ENCODE measurements at regions not wholly inside any gene's neighbourhood (a gene's known extent, or its start where the extent isn't known, plus 50 kb on each side); places are given as distances from the start of the nearest gene placed in this dataset.

DNA sequence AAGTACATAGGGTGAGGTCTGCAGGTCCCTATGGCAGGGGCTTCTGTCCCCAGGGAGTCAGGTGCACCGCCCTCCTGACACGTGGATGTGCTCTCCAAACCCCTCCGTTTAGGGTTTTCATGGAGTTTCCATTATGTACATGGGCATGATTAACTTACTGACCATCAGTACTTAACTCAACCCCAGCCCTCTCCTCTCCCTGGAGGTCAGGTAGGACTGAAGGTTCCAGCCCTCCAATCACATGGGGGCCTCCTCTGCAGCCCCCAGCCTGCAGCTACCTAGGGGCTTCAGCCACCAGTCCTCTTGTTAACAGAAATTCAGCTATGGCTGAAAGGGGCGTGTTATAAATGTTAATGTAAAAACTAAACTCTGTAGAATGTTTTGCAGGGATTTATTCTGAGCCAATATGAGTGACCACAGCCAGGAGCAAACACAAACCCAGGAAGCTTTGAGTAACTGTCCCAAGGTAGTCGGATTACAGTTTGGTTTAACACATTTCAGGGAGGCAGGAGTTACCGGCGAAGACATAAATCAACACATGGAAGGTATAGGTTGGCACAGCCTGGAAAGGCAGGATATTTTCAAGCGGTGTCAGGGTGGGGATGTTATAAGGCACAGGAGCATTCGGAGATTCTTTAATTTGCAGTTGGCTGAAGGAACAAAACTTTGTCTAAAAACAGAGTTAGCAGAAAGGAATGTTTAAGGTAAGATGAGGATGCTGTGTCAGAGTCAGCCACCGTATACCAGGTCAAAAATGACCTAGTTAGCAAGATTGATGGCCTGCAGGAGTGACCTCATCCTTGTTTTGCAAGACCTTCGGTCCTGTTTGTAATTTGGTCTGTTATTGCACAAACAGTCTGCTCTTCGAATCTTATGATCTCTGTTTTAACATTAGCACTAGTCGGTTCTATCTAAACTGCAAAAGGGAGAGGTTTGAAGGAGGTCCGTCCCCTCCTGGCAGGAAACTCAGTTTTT, 75.2 kb downstream of the TNFAIP2 start:
- Mint-ChIP-seq H3K4me3 (no peak overlapping the region), H3K9me3 (peaks cover 0 to 4% (median 0%) of the 10 kb centered on the region in 3 donors), H3K4me1 (peaks cover 0 to 4% (median 2%) of the 10 kb centered on the region in 3 donors), H3K36me3 (peaks cover 4% of the 10 kb centered on the region), H3K27ac (no peak overlapping the region), H3K27me3 (peaks cover 12% of the 10 kb centered on the region)

DNA sequence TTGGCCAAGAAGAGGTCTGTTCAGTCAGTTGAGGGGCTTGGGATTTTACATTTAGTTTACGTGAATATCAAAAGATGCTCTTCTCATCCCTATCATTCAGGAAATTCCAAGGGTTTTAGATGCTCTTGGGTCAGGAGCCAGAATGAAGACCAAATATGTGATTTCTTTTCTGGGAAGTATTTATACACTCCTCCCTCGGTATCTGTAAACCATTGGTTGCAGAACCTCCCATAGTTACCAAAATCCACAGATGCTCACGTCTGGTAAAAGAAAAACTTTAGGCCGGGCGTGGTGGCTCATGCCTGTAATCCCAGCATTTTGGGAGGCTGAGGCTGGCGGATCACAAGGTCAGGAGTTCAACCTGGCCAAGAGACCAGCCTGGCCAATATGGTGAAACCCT, 75.9 kb downstream of the TNFAIP2 start:
- H3K4me1 Mint-ChIP-seq: peaks cover 0 to 4% (median 2%) of the 10 kb centered on the region in 3 donors
- no peak overlapping the region for H3K27ac Mint-ChIP-seq
- peaks cover 16% of the 10 kb centered on the region for H3K27me3 Mint-ChIP-seq
- peaks cover 0 to 9% (median 5%) of the 10 kb centered on the region in 3 donors for H3K9me3 Mint-ChIP-seq
- H3K36me3 Mint-ChIP-seq: peaks cover 4% of the 10 kb centered on the region
- no peak overlapping the region for H3K4me3 Mint-ChIP-seq

DNA sequence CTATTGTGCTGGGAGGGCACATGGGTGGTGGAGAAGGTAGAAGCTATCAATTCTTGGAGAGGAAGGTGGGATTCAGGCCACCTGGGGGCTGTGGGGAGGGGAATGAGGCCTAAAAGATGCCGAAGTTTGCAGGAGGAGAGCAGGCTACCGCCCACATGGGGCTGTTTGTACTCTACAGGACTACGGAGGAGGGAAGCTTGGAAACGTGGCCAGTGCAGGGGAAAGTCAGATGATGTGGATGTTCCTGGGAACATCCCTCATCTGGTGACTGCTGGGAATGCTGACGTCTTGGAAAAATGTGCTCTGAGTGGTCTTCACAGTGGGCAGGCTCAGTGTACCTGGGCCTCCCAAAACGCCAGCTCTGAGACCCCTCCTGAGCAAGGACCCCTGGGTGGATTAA, 78.5 kb downstream of the TNFAIP2 start:
- Mint-ChIP-seq H3K4me1 (peaks cover 0 to 4% (median 2%) of the 10 kb centered on the region in 3 donors), H3K36me3 (peaks cover 4% of the 10 kb centered on the region), H3K4me3 (no peak overlapping the region), H3K27me3 (peaks cover 9% of the 10 kb centered on the region), H3K9me3 (peaks cover 0 to 15% (median 11%) of the 10 kb centered on the region in 3 donors), H3K27ac (no peak overlapping the region)

DNA sequence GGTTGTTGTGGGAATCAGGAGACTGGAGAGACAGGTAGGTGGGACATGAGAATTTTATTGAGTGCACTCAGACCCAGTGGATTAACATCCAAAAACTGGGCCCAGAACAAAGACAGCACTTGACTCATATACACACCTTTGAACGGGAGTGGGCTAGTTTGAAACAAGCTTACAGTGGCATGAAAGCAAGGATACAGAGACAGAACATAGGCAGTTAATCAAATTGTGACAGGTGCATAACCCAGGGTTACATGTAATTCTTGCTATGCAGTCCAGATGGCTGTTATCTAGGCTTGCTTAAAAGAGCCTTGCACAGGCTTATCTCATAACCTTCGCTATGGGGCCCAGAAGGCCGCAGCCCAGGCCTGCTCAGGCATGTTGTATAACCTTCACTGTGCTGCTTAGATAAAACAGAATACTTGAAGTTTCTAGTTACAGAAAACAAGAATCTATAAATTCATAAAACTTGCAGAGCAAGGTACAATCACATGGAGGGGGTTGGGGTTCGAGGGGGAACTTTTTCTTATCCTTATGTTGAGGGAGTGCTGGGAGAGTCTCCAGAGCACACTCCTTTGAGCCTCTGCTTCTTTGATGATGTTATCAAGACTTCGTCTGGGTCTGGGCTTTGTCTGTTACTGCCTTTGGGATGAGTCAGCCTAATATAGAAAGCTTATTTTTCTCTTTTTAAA, 81.7 kb downstream of the TNFAIP2 start:
- peaks cover 0 to 15% (median 11%) of the 10 kb centered on the region in 3 donors for H3K9me3 Mint-ChIP-seq
- peaks cover 2% of the 10 kb centered on the region for H3K36me3 Mint-ChIP-seq
- peaks cover 12% of the 10 kb centered on the region for H3K27me3 Mint-ChIP-seq
- H3K4me1 Mint-ChIP-seq: peaks cover 0 to 4% (median 0%) of the 10 kb centered on the region in 3 donors
- H3K27ac Mint-ChIP-seq: no peak overlapping the region
- no peak overlapping the region for H3K4me3 Mint-ChIP-seq

DNA sequence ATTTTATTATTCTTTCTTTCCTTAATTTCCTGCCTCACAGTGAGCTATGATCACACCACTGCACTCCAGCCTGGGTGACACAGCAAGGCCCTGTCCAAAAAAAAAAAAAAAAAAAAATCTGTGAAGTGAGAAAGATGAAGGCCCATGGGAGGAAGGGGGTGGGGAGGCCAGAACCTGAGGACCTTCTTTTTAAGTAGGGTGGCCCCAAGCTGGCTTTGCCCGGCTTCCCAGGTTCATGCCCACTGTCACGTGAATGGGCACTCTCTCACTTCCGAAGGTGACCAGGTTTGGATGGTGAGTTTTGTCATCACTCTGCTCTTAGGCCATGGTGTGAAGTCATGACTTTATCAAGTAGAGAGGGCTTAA, 82.3 kb downstream of the TNFAIP2 start:
- Mint-ChIP-seq H3K4me3 (no peak overlapping the region), H3K36me3 (peaks cover 2% of the 10 kb centered on the region), H3K27ac (no peak overlapping the region), H3K4me1 (peaks cover 0 to 4% (median 0%) of the 10 kb centered on the region in 3 donors), H3K9me3 (peaks cover 0 to 15% (median 11%) of the 10 kb centered on the region in 3 donors), H3K27me3 (peaks cover 14% of the 10 kb centered on the region)

DNA sequence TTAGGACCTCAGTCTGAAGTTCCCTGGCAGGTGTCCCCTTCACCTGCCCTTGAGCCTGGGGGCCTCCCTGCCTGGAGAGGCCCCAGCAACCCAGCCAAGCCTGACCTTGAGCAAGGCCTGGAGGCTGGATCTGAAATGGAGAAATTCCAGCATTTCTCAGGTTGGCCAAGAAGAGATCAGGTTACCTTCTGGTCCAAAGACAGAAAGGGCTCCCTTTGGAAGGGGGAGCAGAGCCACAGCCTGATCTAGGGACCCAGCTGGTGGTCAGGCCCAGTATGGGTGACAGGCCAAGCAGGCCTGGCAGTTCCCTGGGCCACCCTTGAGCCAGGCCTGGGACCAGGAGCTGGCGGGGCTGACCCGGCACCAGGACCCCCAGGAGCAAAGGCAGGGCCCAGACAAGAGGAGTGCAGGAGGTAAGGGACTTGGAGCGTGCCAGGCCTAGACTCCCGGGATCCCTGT, 82.8 kb downstream of the TNFAIP2 start:
- H3K4me3 Mint-ChIP-seq: no peak overlapping the region
- peaks cover 2% of the 10 kb centered on the region for H3K36me3 Mint-ChIP-seq
- no peak overlapping the region for H3K27ac Mint-ChIP-seq
- H3K9me3 Mint-ChIP-seq: peaks cover 0 to 15% (median 11%) of the 10 kb centered on the region in 3 donors
- peaks cover 0 to 4% (median 0%) of the 10 kb centered on the region in 3 donors for H3K4me1 Mint-ChIP-seq
- H3K27me3 Mint-ChIP-seq: peaks cover 17% of the 10 kb centered on the region

DNA sequence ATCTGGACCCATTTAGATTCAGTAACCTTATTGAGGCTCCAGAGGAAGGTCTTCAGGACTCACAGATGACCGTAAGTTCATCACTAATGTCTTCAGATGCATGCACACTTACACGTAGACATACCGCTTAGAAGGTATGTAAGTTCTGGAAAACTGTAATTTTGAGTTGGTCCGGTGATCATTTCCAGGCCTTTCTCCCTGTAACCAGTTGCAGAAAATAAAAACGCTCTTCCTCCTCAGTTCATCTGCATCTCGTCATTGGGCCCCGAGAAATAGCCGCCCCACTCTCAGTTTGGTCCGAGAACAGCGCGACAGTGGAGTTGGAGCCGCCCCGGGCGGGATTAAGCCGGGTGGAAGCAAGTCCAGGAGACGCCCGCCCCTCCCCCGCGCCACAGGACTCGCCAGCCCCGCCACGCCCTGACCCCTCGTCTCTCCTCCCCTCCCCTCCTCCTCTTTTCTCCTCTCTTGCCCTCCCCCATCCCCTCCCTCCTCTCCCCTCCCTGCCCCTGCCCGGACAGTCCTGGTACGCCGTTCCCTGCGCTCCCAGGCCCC, 83.7 kb downstream of the TNFAIP2 start:
- peaks cover 0 to 11% (median 11%) of the 10 kb centered on the region in 3 donors for H3K9me3 Mint-ChIP-seq
- H3K27me3 Mint-ChIP-seq: peaks cover 14% of the 10 kb centered on the region
- H3K4me3 Mint-ChIP-seq: no peak overlapping the region
- no peak overlapping the region for H3K27ac Mint-ChIP-seq
- no peaks in the 10 kb centered on the region for H3K4me1 Mint-ChIP-seq
- no peaks in the 10 kb centered on the region for H3K36me3 Mint-ChIP-seq

DNA sequence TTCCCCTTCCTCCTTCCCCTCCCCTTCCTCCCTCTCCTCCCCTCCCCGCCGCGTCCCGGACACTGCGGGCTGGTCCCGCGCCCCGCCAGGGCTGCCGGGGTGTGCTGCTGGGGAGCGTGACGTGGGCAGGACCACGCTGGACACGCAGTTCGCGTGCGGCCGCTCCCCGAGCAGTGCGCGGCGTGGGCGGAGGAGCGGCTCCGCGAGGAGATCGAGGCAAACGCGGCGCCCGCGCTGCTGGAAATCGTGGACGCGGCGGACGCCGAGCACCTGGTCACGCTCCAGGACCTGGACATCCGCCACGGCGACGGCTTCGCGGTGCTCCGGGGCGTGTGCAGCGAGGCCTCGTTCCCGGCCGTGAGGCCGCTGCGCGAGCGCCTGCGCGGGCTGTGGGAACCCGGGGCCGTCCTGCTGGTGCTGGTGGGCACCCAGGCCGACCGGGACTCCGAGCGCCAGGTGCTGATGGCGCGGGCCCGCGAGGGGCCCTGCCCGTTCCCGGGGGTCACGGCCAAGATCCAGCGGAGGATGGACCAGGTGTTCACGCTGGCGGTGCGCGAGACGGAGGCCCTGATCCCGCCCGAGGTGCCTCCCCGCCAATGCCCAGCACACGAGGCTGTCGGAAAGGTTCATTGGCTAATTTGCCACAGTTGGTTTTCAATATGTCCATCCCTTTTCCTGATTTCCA, 84.3 kb downstream of the TNFAIP2 start:
- Mint-ChIP-seq H3K27ac (no peak overlapping the region), H3K4me1 (no peaks in the 10 kb centered on the region), H3K27me3 (peaks cover 20% of the 10 kb centered on the region), H3K4me3 (no peak overlapping the region), H3K9me3 (peaks cover 0 to 11% (median 11%) of the 10 kb centered on the region in 3 donors), H3K36me3 (no peaks in the 10 kb centered on the region)

DNA sequence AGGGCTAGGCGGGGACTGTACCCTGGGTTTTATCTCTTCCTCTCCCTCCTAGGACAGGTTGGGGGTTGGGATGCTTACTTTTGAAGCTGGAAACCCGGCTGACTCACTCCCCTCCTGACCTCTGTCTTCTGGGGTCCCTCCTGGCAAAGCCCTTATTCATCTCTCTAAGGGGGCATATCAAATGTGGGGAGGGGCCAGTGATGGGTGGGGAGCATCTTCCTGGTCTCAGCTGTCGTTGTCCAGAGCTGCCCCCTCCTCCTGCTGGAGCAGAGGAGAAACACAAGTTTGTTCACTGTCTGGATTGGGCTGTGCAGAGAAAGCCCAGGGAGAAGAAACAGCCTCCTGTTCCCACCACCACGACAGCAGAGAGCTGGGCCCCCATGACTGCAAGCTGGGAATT, 85.8 kb downstream of the TNFAIP2 start:
- no peaks in the 10 kb centered on the region for H3K4me1 Mint-ChIP-seq
- H3K27me3 Mint-ChIP-seq: peaks cover 18% of the 10 kb centered on the region
- H3K4me3 Mint-ChIP-seq: no peak overlapping the region
- no peaks in the 10 kb centered on the region for H3K36me3 Mint-ChIP-seq
- no peak overlapping the region for H3K27ac Mint-ChIP-seq
- peaks cover 0 to 7% (median 7%) of the 10 kb centered on the region in 3 donors for H3K9me3 Mint-ChIP-seq

DNA sequence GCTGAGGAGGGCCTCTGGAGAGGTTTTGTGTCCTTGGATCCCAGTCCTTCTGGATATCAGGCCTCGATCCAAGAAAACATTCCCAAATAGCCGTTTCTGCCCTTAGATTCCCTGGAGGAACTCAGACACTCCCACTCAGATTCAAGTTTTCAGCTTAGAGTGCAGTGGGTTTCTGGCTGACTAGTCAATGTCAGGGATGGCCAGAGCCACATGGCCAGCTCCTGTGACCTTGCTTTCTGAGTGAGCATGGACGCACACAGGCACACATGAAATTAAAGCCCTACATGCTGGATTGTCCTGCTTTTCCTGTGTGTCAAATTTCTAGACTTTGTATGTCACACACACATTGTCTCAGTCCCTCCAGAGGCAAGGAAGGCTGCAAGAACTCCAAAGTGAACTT, 86.2 kb downstream of the TNFAIP2 start:
- H3K4me3 Mint-ChIP-seq: no peak overlapping the region
- H3K27ac Mint-ChIP-seq: no peak overlapping the region
- H3K27me3 Mint-ChIP-seq: peaks cover 18% of the 10 kb centered on the region
- H3K9me3 Mint-ChIP-seq: peaks cover 0 to 3% (median 3%) of the 10 kb centered on the region in 3 donors
- no peaks in the 10 kb centered on the region for H3K4me1 Mint-ChIP-seq
- H3K36me3 Mint-ChIP-seq: peaks cover 1% of the 10 kb centered on the region

DNA sequence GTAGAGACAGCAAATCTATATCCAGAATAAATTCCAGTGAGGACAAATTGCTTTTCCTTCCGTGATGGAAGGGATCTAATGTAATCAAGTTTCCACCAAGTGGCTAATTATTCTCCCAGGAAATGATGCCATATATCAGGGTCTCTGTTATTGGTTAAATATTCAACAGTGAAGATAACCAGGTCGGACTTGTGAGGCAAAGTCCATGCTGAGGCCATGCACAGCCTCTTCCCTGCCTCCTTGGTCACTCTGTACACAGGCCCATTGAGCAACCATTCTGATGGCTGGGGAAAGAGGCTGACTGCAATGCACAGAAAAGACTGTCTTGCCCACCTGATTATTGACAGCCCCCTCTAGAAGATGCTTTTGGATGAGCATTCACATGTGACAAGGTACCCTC, 90.1 kb downstream of the TNFAIP2 start:
- Mint-ChIP-seq H3K27me3 (peaks cover 25% of the 10 kb centered on the region), H3K4me1 (no peaks in the 10 kb centered on the region), H3K9me3 (no peaks in the 10 kb centered on the region), H3K27ac (no peak overlapping the region), H3K4me3 (no peak overlapping the region), H3K36me3 (peaks cover 2% of the 10 kb centered on the region)

DNA sequence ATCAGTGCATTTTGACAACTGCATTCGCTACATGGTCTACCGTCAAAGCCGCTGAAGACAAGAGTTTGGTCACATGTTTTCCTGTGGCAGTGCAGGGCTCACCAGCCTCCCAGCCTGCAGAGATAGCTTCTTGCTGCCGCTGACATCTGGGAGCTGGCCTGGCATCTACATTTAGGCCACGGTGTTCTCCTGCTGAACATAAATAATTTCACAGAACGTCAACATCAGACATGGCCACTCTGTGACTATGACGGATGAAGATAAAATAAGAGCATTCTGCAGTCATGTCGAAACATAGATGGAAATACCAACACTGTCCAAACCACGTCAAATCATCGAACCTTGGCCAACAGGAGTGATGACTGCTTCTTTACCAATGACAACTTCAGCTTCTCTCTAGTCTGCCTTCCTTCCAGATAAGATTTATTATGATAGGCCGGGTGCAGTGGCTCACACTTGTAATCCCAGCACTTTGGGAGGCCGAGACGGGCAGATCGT, 91.2 kb downstream of the TNFAIP2 start:
- Mint-ChIP-seq H3K27me3 (peaks cover 31% of the 10 kb centered on the region), H3K27ac (no peak overlapping the region), H3K4me1 (no peaks in the 10 kb centered on the region), H3K4me3 (no peak overlapping the region), H3K36me3 (peaks cover 2% of the 10 kb centered on the region), H3K9me3 (no peaks in the 10 kb centered on the region)

DNA sequence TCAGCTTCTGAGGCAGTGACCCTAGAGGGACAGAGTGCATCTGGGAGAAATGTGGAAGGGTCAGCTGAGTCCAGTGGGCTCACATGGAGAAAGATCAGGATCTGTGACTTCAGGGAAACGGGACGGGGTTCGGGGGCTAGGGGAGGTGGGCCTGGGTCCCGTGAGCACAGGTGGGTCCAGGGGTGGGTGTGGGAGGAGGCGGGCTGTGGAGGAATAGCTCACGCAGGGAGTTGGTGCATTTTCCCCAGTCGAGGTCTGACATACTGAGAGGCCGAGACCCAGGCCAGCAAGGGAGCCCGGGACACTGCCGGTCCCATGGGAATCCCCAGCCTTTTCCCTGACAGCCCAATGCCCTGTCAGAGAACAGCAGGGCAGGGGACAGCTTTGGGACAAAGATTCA, 93.1 kb downstream of the TNFAIP2 start:
- H3K9me3 Mint-ChIP-seq: no peaks in the 10 kb centered on the region
- no peak overlapping the region for H3K27ac Mint-ChIP-seq
- H3K27me3 Mint-ChIP-seq: peaks cover 33% of the 10 kb centered on the region
- peaks cover 2% of the 10 kb centered on the region for H3K36me3 Mint-ChIP-seq
- H3K4me1 Mint-ChIP-seq: no peaks in the 10 kb centered on the region
- no peak overlapping the region for H3K4me3 Mint-ChIP-seq

DNA sequence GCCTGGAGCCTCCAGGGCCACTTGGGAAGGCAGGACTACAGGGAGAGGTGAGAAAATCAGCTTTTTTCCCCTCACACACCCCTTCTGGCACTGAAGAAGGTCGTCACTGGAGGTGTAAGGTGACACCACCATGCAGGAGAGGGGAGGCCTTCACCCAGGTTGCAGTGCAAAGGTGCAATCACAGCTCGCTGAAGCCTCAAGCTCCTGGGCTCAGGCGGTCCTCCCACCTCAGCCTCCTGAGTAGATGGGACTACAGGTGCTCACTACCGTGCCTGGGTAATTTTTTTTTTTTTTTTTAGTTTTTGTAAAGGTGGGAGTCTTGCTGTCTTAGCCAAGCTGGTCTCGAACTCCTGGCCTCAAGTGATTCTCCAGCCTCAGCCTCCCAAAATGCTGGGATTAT, 93.6 kb downstream of the TNFAIP2 start:
- Mint-ChIP-seq H3K4me1 (no peaks in the 10 kb centered on the region), H3K36me3 (peaks cover 2% of the 10 kb centered on the region), H3K27me3 (peaks cover 36% of the 10 kb centered on the region), H3K9me3 (no peaks in the 10 kb centered on the region), H3K27ac (no peak overlapping the region), H3K4me3 (no peak overlapping the region)
